SKM-1 treated with dmso at 0.1 percent for 144 hours (cell line): ENCODE measurements at regions not wholly inside any gene's neighbourhood (a gene's known extent, or its start where the extent isn't known, plus 50 kb on each side); places are given as distances from the start of the nearest gene placed in this dataset.

Experiments used
- DNase-seq: peaks from one replicate; lab custom pipeline; 2025; ENCODE audit not compliant: unreplicated experiment; lab: John Stamatoyannopoulos, UW

GRCh38 chr21:20301395-20301794 lies 696.8 kb upstream of the NCAM2 start:
- no peak for DNase-seq

- DNase-seq = no peak
Measured at GRCh38 chr21:20302084-20302483, 696.1 kb upstream of the NCAM2 start.

GRCh38 chr21:20306836-20307235 lies 691.4 kb upstream of the NCAM2 start:
- DNase-seq = no peak

GRCh38 chr21:20308586-20309315 lies 689.5 kb upstream of the NCAM2 start:
- no peak for DNase-seq

- no peak for DNase-seq
Measured at GRCh38 chr21:20311234-20311787, 686.9 kb upstream of the NCAM2 start.

- DNase-seq = no peak
Measured at GRCh38 chr21:20313013-20313412, 685.2 kb upstream of the NCAM2 start.

GRCh38 chr21:20315042-20315441 lies 683.2 kb upstream of the NCAM2 start:
- no peak for DNase-seq

- DNase-seq = no peak
Measured at GRCh38 chr21:20329636-20330035, 668.6 kb upstream of the NCAM2 start.

- DNase-seq = no peak
Measured at GRCh38 chr21:20330652-20331051, 667.6 kb upstream of the NCAM2 start.

- no peak for DNase-seq
Measured at GRCh38 chr21:20334585-20334984, 663.6 kb upstream of the NCAM2 start.

GRCh38 chr21:20341431-20341830 lies 656.8 kb upstream of the NCAM2 start:
- no peak for DNase-seq

- no peak for DNase-seq
Measured at GRCh38 chr21:20343186-20343585, 655.0 kb upstream of the NCAM2 start.

- DNase-seq = no peak
Measured at GRCh38 chr21:20351138-20351537, 647.1 kb upstream of the NCAM2 start.

GRCh38 chr21:20353351-20353750 lies 644.9 kb upstream of the NCAM2 start:
- no peak for DNase-seq

- no peak for DNase-seq
Measured at GRCh38 chr21:20373031-20373430, 625.2 kb upstream of the NCAM2 start.

GRCh38 chr21:20377250-20377649 lies 621.0 kb upstream of the NCAM2 start:
- peak; percentile 23 for DNase-seq

GRCh38 chr21:20388400-20388799 lies 609.8 kb upstream of the NCAM2 start:
- DNase-seq = no peak

GRCh38 chr21:20396798-20397197 lies 601.4 kb upstream of the NCAM2 start:
- no peak for DNase-seq

- no peak for DNase-seq
Measured at GRCh38 chr21:20404915-20405314, 593.3 kb upstream of the NCAM2 start.

GRCh38 chr21:20418353-20418752 lies 579.9 kb upstream of the NCAM2 start:
- DNase-seq = no peak

GRCh38 chr21:20419772-20420171 lies 578.4 kb upstream of the NCAM2 start:
- DNase-seq = no peak

- DNase-seq = no peak
Measured at GRCh38 chr21:20424943-20425342, 573.3 kb upstream of the NCAM2 start.

- DNase-seq = no peak
Measured at GRCh38 chr21:20425856-20426255, 572.4 kb upstream of the NCAM2 start.
